Inflammatory macrophage treated with lipopolysaccharide for 1 hour (primary cell): ENCODE measurements at regions not wholly inside any gene's neighbourhood (a gene's known extent, or its start where the extent isn't known, plus 50 kb on each side); places are given as distances from the start of the nearest gene placed in this dataset.
A peak's percentile ranks its signal among the peaks of the same experiment; 100 is the strongest.
"Not testable (repeated sequence)": the region's sequence is repeated elsewhere in the genome, so short reads cannot be mapped to it uniquely, and the experiment has no call there.

Experiments
- DNase-seq, 2 donors: peaks; one replicate each; pipeline ENCODE4 v3.0.0-alpha.2; 2020 to 2022

- no peak for DNase-seq
Observed at GRCh38 chrY:16715278-16715677, 1164.7 kb downstream of the CDY2B start.

GRCh38 chrY:16673102-16673787 is 1206.8 kb downstream of the CDY2B start:
- DNase-seq: no peak

- no peak for DNase-seq
Observed at GRCh38 chrY:16668402-16668801, 1211.6 kb downstream of the CDY2B start.

- no peak for DNase-seq
Observed at GRCh38 chrY:16662741-16663140, 1217.3 kb downstream of the CDY2B start.

GRCh38 chrY:16659340-16659739 is 1220.7 kb downstream of the CDY2B start:
- DNase-seq: no peak

- no peak for DNase-seq
Observed at GRCh38 chrY:16653971-16654370, 1226.0 kb downstream of the CDY2B start.

DNA sequence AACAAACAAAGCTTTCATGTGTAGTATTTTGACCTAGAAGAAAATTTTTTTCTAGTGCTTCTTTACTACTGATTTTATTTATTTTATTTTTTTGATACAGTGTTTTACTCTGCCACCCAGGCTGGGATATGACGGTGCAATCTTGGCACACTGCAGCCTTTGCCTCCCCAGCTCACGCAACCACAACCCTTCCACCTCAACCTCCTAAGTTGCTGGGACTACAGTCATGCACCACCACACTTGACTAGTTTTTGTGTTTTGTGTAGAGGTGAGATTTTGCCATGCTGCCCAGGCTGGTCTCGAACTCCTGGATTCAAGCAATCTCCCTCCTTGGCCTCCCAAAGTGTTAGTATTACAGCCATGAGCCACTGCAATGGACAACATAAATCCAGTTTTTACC is 1234.0 kb downstream of the CDY2B start:
- no peak for DNase-seq

- DNase-seq: no peak
Observed at GRCh38 chrY:16645449-16645848, 1234.6 kb downstream of the CDY2B start.

DNA sequence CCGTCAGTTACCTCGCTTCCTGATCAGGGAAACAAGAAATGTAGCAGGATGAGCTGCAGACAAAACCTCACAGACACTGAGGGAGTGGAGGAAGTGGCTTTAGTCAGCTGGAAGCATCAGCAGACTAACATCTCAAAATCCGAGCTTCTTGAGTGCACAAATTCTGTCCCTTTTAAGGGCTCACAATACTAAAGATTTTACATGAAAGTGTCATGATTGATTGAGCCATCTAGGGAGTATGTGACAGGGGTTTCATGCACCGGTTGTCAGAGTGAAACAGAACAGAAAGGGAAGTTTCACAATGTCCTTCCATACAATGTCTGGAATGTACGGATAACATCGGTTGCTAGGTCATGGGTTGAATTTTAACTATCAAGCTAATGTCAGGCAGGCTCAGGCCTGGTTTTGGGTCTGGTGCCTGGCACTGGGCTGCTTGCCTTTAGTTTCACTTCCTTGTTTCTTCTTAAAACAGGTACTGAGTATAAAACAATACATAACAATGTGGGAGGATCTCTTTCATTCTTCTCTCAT is 1235.7 kb downstream of the CDY2B start:
- DNase-seq: no peak

- DNase-seq: no peak
Observed at GRCh38 chrY:16639777-16640176, 1240.2 kb downstream of the CDY2B start.

DNA sequence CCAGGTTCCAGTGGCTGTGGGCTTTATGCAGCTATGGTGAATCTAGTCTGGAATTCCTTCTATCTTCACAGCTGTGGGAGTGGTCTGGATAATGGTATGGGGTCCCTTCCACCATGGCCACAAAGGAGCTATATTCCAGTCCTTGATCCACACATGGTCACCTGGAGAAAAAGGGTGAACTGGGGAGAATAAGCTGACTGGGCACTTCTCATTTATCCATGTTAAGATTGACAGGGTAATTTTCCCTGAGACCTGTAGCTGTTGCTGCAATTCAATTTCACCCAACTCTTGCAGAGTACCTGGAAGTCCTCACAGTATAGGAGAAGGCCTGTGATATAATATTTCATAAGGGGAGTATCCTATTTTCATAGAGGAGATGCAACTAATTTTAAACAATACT is 1241.3 kb downstream of the CDY2B start:
- DNase-seq: not testable (repeated sequence)

DNA sequence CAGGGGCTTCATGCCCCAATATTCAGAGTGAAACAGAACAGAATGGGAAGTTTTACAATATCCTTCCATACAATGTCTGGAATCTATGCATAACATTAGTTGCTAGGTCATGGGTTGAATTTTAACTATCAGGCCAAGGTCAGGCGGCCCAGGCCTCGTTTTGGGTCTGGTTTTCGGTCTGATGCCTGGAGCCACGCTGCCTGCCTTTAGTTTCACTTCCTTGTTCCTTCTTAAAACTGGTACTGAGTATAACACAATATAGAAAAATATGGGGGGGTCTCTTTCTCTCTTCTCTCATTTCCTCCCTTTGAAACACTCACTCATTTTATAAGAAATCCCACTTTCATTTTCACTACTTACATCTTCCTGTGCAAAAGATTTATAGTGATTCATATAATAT is 1243.8 kb downstream of the CDY2B start:
- DNase-seq: no peak

DNA sequence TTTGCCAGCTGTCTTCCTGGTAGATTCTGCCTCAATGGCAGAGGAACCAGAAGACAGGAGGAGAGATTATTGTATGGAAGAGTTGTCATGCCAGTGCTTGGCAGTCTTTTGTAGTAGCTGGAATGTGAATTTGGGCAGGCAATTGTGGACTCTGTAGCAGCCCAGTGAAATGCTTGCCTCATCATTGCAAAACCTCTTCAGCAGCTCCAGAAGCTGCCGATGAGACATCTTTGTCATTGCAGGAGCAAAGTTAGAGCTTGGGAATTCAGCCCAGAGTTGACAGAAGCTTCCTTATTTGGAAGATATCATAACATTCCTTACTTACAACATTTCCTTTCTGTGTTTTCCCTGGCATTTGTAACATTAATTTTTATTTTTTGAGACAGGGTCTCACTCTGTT is 1250.9 kb downstream of the CDY2B start:
- no peak for DNase-seq

DNA sequence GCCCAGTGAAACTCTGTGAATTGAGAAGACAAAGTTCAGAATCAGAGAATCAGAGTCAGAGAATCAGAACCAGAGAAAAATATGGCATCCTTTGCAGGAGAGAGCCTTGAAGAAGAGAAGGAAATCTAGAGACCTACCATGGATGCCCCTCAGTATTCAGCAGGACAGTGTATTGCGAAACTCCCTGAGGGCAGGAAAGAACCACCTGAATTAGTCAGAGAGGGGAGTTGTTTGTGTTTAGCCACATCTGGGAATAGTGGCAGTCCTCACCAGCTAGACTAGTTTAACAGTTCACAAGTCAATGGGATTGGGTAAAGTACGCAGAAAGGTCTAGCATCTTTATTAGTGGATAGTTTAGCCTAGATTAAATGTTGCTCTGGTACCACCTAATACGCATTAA is 1252.9 kb downstream of the CDY2B start:
- no peak for DNase-seq

DNA sequence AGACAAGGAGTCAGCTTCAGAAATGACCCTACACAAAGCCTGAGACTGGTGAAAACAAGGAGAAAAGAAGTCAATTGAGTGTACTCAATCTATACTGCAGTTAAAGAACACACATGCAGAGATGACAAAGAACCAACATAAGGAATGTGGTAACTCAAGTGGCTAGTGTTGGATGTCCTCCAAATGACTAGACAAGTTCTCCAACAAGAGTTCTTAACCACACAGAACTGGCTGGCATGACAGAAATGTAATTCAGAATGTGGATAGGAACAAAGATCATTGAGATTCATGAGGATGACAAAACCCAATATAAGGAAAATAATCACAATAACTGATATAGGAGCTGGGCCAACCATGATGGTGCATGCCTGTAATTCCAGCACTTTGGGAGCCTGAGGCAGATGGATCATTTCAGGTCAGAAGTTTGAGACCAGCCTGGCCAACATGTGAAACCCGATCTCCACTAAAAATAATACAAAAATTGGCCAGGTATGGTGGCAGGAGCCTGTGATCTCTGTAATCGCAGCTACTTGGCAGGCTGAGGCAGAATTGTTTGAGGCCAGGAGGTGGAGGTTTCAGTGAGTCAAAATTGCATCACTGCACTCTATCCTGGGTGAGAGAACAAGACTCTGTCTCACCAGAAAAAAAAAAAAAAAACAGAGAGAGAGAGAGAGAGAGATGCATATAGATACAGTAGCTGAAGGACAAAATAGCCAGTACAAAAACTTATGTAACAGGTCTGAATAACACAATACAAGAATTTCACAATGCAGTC is 1263.6 kb downstream of the CDY2B start:
- DNase-seq: no peak

GRCh38 chrY:16608679-16609078 is 1271.3 kb downstream of the CDY2B start:
- no peak for DNase-seq

GRCh38 chrY:16602146-16602545 is 1277.9 kb downstream of the CDY2B start:
- DNase-seq: no peak

GRCh38 chrY:16601626-16602025 is 1278.4 kb downstream of the CDY2B start:
- no peak for DNase-seq

GRCh38 chrY:16572061-16572460 is 1308.0 kb downstream of the CDY2B start:
- DNase-seq: no peak

DNA sequence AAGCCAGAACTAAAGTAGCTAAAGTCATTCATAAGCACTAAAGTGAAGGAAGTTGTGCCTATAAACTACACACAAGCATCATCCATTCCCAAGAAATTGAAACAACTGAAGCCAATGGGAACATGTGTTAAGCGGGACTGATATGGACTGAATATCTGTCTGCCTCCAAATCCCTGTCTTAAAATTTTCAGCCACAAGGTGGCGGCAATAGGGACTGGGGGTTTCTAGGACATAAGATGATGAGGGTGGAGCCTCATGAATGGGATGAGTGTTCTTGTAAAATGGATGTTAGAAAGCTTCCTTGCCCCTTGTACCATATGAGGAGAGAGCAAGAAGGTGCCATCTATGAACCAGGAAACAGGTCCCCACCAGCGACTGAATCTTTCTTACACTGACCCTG is 1317.5 kb downstream of the CDY2B start:
- DNase-seq: peak in 1 of 2 donors; percentile 0

GRCh38 chrY:16522021-16522420 is 1358.0 kb downstream of the CDY2B start:
- DNase-seq: no peak

GRCh38 chrY:16502733-16503214 is 1377.2 kb downstream of the CDY2B start:
- no peak for DNase-seq

- DNase-seq: no peak
Observed at GRCh38 chrY:16490706-16491105, 1389.3 kb downstream of the CDY2B start.

DNA sequence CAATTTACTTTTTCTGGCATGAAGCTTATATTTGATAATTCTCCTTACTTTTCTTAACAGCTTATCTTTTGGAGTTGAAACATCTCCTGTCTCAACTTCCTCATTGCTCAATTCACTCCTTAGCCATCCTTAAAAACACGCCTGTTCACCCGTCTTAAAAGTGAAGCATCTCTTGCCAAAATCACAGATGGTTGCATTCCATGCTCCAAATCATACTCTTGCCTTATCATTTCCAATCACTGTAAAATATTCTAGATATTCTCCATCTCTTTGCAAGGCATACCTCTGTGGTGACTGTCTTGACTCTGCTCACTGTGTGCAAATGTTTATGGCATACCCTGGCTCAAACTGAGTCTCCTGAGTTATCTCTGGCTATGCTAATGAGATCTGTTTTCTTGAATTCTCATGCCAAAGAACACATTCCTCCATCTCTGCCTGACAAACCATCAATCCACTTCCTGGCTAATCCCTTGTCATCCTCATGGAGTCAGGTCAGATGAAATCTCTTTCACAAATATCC is 1393.3 kb downstream of the CDY2B start:
- no peak for DNase-seq
